ENCODE measurements at regions not wholly inside any gene's neighbourhood (a gene's known extent, or its start where the extent isn't known, plus 50 kb on each side); places are given as distances from the start of the nearest gene placed in this dataset.
A peak's percentile ranks its signal among the peaks of the same experiment; 100 is the strongest.

- no peak for DNase-seq
- H3K27ac Mint-ChIP-seq, result no peak overlapping the region
- peaks cover 7% of the 10 kb centered on the region for H3K4me1 Mint-ChIP-seq
- peaks cover 7% of the 10 kb centered on the region for H3K9me3 Mint-ChIP-seq
- H3K4me3 Mint-ChIP-seq, result no peak overlapping the region
- ChIA-PET CTCF (no interaction called here), POLR2A (no interaction called here)
- H3K27me3 Mint-ChIP-seq, result peaks cover 32% of the 10 kb centered on the region
- H3K36me3 Mint-ChIP-seq (ENCODE audit: low read depth), result no peaks in the 10 kb centered on the region
These were observed 96.5 kb downstream of the ZNF621 start for GRCh38 chr3:40621252-40621651.

GRCh38 chr3:40623567-40623966 lies 98.8 kb downstream of the ZNF621 start:
- POLR2A ChIA-PET, result no interaction called here
- CTCF ChIA-PET, result no interaction called here
- H3K4me3 Mint-ChIP-seq, result no peak overlapping the region
- H3K36me3 Mint-ChIP-seq (ENCODE audit: low read depth), result no peaks in the 10 kb centered on the region
- H3K4me1 Mint-ChIP-seq, result peaks cover 7% of the 10 kb centered on the region
- DNase-seq, result peak; percentile 81
- H3K27me3 Mint-ChIP-seq, result peaks cover 18% of the 10 kb centered on the region
- peaks cover 11% of the 10 kb centered on the region for H3K9me3 Mint-ChIP-seq
- H3K27ac Mint-ChIP-seq, result no peak overlapping the region

GRCh38 chr3:40624189-40624769 lies 99.5 kb downstream of the ZNF621 start:
- peaks cover 15% of the 10 kb centered on the region for H3K27me3 Mint-ChIP-seq
- ChIA-PET CTCF (no interaction called here), POLR2A (no interaction called here)
- H3K27ac Mint-ChIP-seq, result no peak overlapping the region
- H3K9me3 Mint-ChIP-seq, result peaks cover 17% of the 10 kb centered on the region
- H3K36me3 Mint-ChIP-seq (ENCODE audit: low read depth), result no peaks in the 10 kb centered on the region
- H3K4me1 Mint-ChIP-seq, result peaks cover 7% of the 10 kb centered on the region
- H3K4me3 Mint-ChIP-seq, result no peak overlapping the region
- DNase-seq, result no peak

GRCh38 chr3:40627095-40627494 lies 102.3 kb downstream of the ZNF621 start:
- ChIA-PET POLR2A (no interaction called here), CTCF (no interaction called here)
- DNase-seq, result no peak
- no peak overlapping the region for H3K4me3 Mint-ChIP-seq
- peaks cover 4% of the 10 kb centered on the region for H3K4me1 Mint-ChIP-seq
- H3K27ac Mint-ChIP-seq, result no peak overlapping the region
- H3K36me3 Mint-ChIP-seq (ENCODE audit: low read depth), result no peaks in the 10 kb centered on the region
- peaks cover 11% of the 10 kb centered on the region for H3K27me3 Mint-ChIP-seq
- peaks cover 30% of the 10 kb centered on the region for H3K9me3 Mint-ChIP-seq

GRCh38 chr3:40628984-40629383 lies 104.2 kb downstream of the ZNF621 start:
- ChIA-PET CTCF (no interaction called here), POLR2A (no interaction called here)
- peaks cover 19% of the 10 kb centered on the region for H3K27me3 Mint-ChIP-seq
- H3K27ac Mint-ChIP-seq, result no peak overlapping the region
- H3K4me1 Mint-ChIP-seq, result peaks cover 4% of the 10 kb centered on the region
- no peak for DNase-seq
- no peaks in the 10 kb centered on the region for H3K36me3 Mint-ChIP-seq (ENCODE audit: low read depth)
- H3K4me3 Mint-ChIP-seq, result no peak overlapping the region
- H3K9me3 Mint-ChIP-seq, result peaks cover 30% of the 10 kb centered on the region

GRCh38 chr3:40631341-40631995 lies 106.7 kb downstream of the ZNF621 start:
- DNase-seq, result no peak
- CTCF ChIA-PET, result interaction anchor here (0.8 kb wide), 1 partner anchor 51 kb away, joined by 3 read pairs; no protein-coding TSS in a partner anchor
- peaks cover 34% of the 10 kb centered on the region for H3K9me3 Mint-ChIP-seq
- no peak overlapping the region for H3K27ac Mint-ChIP-seq
- no peaks in the 10 kb centered on the region for H3K36me3 Mint-ChIP-seq (ENCODE audit: low read depth)
- H3K4me3 Mint-ChIP-seq, result no peak overlapping the region
- H3K4me1 Mint-ChIP-seq, result no peaks in the 10 kb centered on the region
- POLR2A ChIA-PET, result no interaction called here
- H3K27me3 Mint-ChIP-seq, result peaks cover 17% of the 10 kb centered on the region

- Mint-ChIP-seq H3K4me1 (no peaks in the 10 kb centered on the region), H3K27me3 (peaks cover 21% of the 10 kb centered on the region), H3K9me3 (peaks cover 16% of the 10 kb centered on the region), H3K27ac (no peak overlapping the region), H3K4me3 (no peak overlapping the region), H3K36me3 (ENCODE audit: low read depth) (no peaks in the 10 kb centered on the region)
- no peak for DNase-seq
- ChIA-PET CTCF (no interaction called here), POLR2A (no interaction called here)
These were observed 113.1 kb downstream of the ZNF621 start for GRCh38 chr3:40637906-40638305.

- Mint-ChIP-seq H3K27ac (no peak overlapping the region), H3K27me3 (peaks cover 16% of the 10 kb centered on the region), H3K9me3 (peaks cover 13% of the 10 kb centered on the region), H3K4me1 (no peaks in the 10 kb centered on the region), H3K4me3 (no peak overlapping the region), H3K36me3 (ENCODE audit: low read depth) (no peaks in the 10 kb centered on the region)
- ChIA-PET POLR2A (no interaction called here), CTCF (no interaction called here)
- no peak for DNase-seq
These were observed 114.2 kb downstream of the ZNF621 start for GRCh38 chr3:40639006-40639405.

- Mint-ChIP-seq H3K27ac (no peak overlapping the region), H3K27me3 (peaks cover 12% of the 10 kb centered on the region), H3K36me3 (ENCODE audit: low read depth) (no peaks in the 10 kb centered on the region), H3K4me3 (no peak overlapping the region), H3K9me3 (peaks cover 6% of the 10 kb centered on the region), H3K4me1 (no peaks in the 10 kb centered on the region)
- ChIA-PET POLR2A (no interaction called here), CTCF (no interaction called here)
- DNase-seq, result no peak
These were observed 118.1 kb downstream of the ZNF621 start for GRCh38 chr3:40642812-40643211.

GRCh38 chr3:40645883-40646282 lies 121.1 kb downstream of the ZNF621 start:
- Mint-ChIP-seq H3K4me1 (no peaks in the 10 kb centered on the region), H3K4me3 (no peak overlapping the region), H3K27ac (no peak overlapping the region), H3K36me3 (ENCODE audit: low read depth) (no peaks in the 10 kb centered on the region), H3K27me3 (peaks cover 9% of the 10 kb centered on the region), H3K9me3 (peaks cover 2% of the 10 kb centered on the region)
- ChIA-PET CTCF (no interaction called here), POLR2A (interaction anchor here (0.6 kb wide), 1 partner anchor 139 kb away, joined by 4 read pairs; no protein-coding TSS in a partner anchor)
- DNase-seq, result no peak

GRCh38 chr3:40649346-40649745 lies 124.6 kb downstream of the ZNF621 start:
- ChIA-PET CTCF (interaction anchor here (0.7 kb wide), 1 partner anchor 18 kb away, joined by 3 read pairs; no protein-coding TSS in a partner anchor), POLR2A (no interaction called here)
- Mint-ChIP-seq H3K27me3 (peaks cover under 1% of the 10 kb centered on the region), H3K4me3 (no peak overlapping the region), H3K36me3 (ENCODE audit: low read depth) (no peaks in the 10 kb centered on the region), H3K9me3 (no peaks in the 10 kb centered on the region), H3K27ac (no peak overlapping the region), H3K4me1 (no peaks in the 10 kb centered on the region)
- no peak for DNase-seq

GRCh38 chr3:40652072-40652471 lies 127.3 kb downstream of the ZNF621 start:
- H3K27ac Mint-ChIP-seq, result no peak overlapping the region
- ChIA-PET CTCF (interaction anchor here (1.2 kb wide), 1 partner anchor 20 kb away, joined by 3 read pairs; no protein-coding TSS in a partner anchor), POLR2A (no interaction called here)
- no peaks in the 10 kb centered on the region for H3K4me1 Mint-ChIP-seq
- peaks cover 2% of the 10 kb centered on the region for H3K27me3 Mint-ChIP-seq
- H3K36me3 Mint-ChIP-seq (ENCODE audit: low read depth), result no peaks in the 10 kb centered on the region
- H3K9me3 Mint-ChIP-seq, result no peaks in the 10 kb centered on the region
- H3K4me3 Mint-ChIP-seq, result no peak overlapping the region
- no peak for DNase-seq

- H3K4me3 Mint-ChIP-seq, result no peak overlapping the region
These were observed 128.2 kb downstream of the ZNF621 start for GRCh38 chr3:40653001-40653400.

GRCh38 chr3:40653878-40654277 lies 129.1 kb downstream of the ZNF621 start:
- H3K4me1 Mint-ChIP-seq, result no peaks in the 10 kb centered on the region
- H3K27me3 Mint-ChIP-seq, result peaks cover 2% of the 10 kb centered on the region
- H3K9me3 Mint-ChIP-seq, result no peaks in the 10 kb centered on the region
- no peak overlapping the region for H3K4me3 Mint-ChIP-seq
- H3K36me3 Mint-ChIP-seq (ENCODE audit: low read depth), result no peaks in the 10 kb centered on the region
- H3K27ac Mint-ChIP-seq, result no peak overlapping the region
- ChIA-PET CTCF (no interaction called here), POLR2A (no interaction called here)
- no peak for DNase-seq

More at GRCh38 chr3:40653001-40653400, 128.2 kb downstream of the ZNF621 start:
- CTCF ChIA-PET, result interaction anchor here (1.2 kb wide), 1 partner anchor 20 kb away, joined by 3 read pairs; no protein-coding TSS in a partner anchor
- Mint-ChIP-seq H3K27me3 (peaks cover 2% of the 10 kb centered on the region), H3K4me1 (no peaks in the 10 kb centered on the region), H3K36me3 (ENCODE audit: low read depth) (no peaks in the 10 kb centered on the region), H3K9me3 (no peaks in the 10 kb centered on the region), H3K27ac (no peak overlapping the region)
- no peak for DNase-seq
- POLR2A ChIA-PET, result no interaction called here
